H1 (cell line): ENCODE measurements at regions not wholly inside any gene's neighbourhood (a gene's known extent, or its start where the extent isn't known, plus 50 kb on each side); places are given as distances from the start of the nearest gene placed in this dataset.

Experiments used
- CTCF ChIA-PET: fragments of 300-600 bp; sonication (Branson Sonifier 250); formaldehyde crosslinking; loops from one replicate; lab custom pipeline; 2021; ENCODE audit not compliant: partially characterized antibody; lab: Charles Lee
- POLR2A ChIA-PET: fragments of 300-600 bp; sonication (Branson Sonifier 250); formaldehyde crosslinking; loops from one replicate; lab custom pipeline; 2021; ENCODE audit warnings: inconsistent platforms; ENCODE audit not compliant: partially characterized antibody; lab: Charles Lee
- DNase-seq, 2 experiments: peaks; one replicate each; pipeline versions ENCODE4 v3.0.0 to v3.0.0-alpha.2; 2010 to 2022; ENCODE audit warnings: low spot score in 2 of 2, low read depth in 1 of 2, mixed read lengths in 1 of 2
- FAIRE-seq: peaks from 2 replicates; lab custom pipeline; 2011; peaks lifted over from hg19 to GRCh38; lab: Jason Lieb, UNC
- H2AFZ ChIP-seq: 2 replicates; pipeline ENCODE4 v1.8.1; 2012; ENCODE audit warnings: low read length, inconsistent platforms
- H2AK5ac ChIP-seq: 2 replicates; pipeline ENCODE4 v1.6.1; 2013; ENCODE audit warnings: low read depth, low read length
- H2BK120ac ChIP-seq: replicated peaks from 2 replicates; pipeline ENCODE3; 2013; ENCODE audit warnings: low read depth, low read length, inconsistent platforms
- H2BK12ac ChIP-seq: 2 replicates; pipeline ENCODE4 v1.6.1; 2013; ENCODE audit warnings: low read depth, low read length
- H2BK15ac ChIP-seq: 2 replicates; pipeline ENCODE4 v1.6.1; 2013; ENCODE audit warnings: low read length
- H2BK20ac ChIP-seq: 2 replicates; pipeline ENCODE4 v1.6.1; 2013; ENCODE audit warnings: low read length
- H2BK5ac ChIP-seq: 2 replicates; pipeline ENCODE4 v1.6.1; 2013; ENCODE audit warnings: low read depth, low read length
- H3K14ac ChIP-seq: 2 replicates; pipeline ENCODE4 v1.6.1; 2013; ENCODE audit warnings: inconsistent platforms; ENCODE audit not compliant: insufficient read length
- H3K18ac ChIP-seq: 2 replicates; pipeline ENCODE4 v1.6.1; 2013; ENCODE audit warnings: low read length; ENCODE audit errors: extremely low read depth
- H3K23ac ChIP-seq: 2 replicates; pipeline ENCODE4 v1.6.1; 2013; ENCODE audit warnings: inconsistent platforms; ENCODE audit not compliant: insufficient read length
- H3K23me2 ChIP-seq: 2 replicates; pipeline ENCODE4 v1.6.1; 2013; ENCODE audit warnings: low read depth, low read length
- H3K27ac ChIP-seq: 2 replicates; pipeline ENCODE4 v1.6.1; 2011; ENCODE audit warnings: low read depth, low read length, inconsistent platforms
- H3K27me3 ChIP-seq, 4 experiments: replicated peaks in 1 of 4; 1 replicate in 1 of 4; 2 replicates in 3 of 4; pipeline versions ENCODE4 v1.6.1 to v1.8.1; 2011 to 2013; ENCODE audit warnings: low read length in 3 of 4, mild to moderate bottlenecking in 3 of 4, inconsistent platforms in 2 of 4, mixed read lengths in 2 of 4, moderate library complexity in 1 of 4; ENCODE audit not compliant: control insufficient read depth in 3 of 4, insufficient read depth in 3 of 4; ENCODE audit errors: extremely low read depth in 1 of 4
- H3K36me3 ChIP-seq, 4 experiments: 2 replicates each; pipeline versions ENCODE4 v1.6.1 to v1.8.1; 2011 to 2013; ENCODE audit warnings: mild to moderate bottlenecking in 4 of 4, low read length in 3 of 4, moderate library complexity in 2 of 4, control low read depth in 1 of 4, inconsistent platforms in 1 of 4; ENCODE audit not compliant: insufficient read depth in 4 of 4, control insufficient read depth in 2 of 4
- H3K4ac ChIP-seq: replicated peaks from 2 replicates; pipeline ENCODE3; 2013; ENCODE audit warnings: low read length, low read depth, mixed read lengths, inconsistent platforms; ENCODE audit not compliant: insufficient read length
- H3K4me1 ChIP-seq, 4 experiments: replicated peaks in 1 of 4; 1 replicate in 1 of 4; 2 replicates in 3 of 4; pipeline versions ENCODE4 v1.6.1 to v1.8.1; 2011 to 2013; ENCODE audit warnings: low read length in 3 of 4, inconsistent platforms in 2 of 4, mixed read lengths in 1 of 4; ENCODE audit not compliant: insufficient read depth in 4 of 4, control insufficient read depth in 3 of 4
- H3K4me2 ChIP-seq, 2 experiments: 2 replicates each; pipeline versions ENCODE4 v1.6.1 to v1.8.1; 2011 to 2013; ENCODE audit warnings: low read depth in 2 of 2, low read length in 2 of 2, control low read depth in 1 of 2, inconsistent platforms in 1 of 2, mild to moderate bottlenecking in 1 of 2; ENCODE audit not compliant: insufficient read depth in 1 of 2
- H3K4me3 ChIP-seq, 4 experiments: fragments of 200-600, 300-600 bp in 1 of 4; sonication (generic), shearing (Covaris generic), sonication (Bioruptor Twin) in 1 of 4; 2 replicates each; pipeline versions ENCODE4 v1.5.1 to v1.8.1; 2011 to 2016; ENCODE audit warnings: low read length in 4 of 4, low read depth in 3 of 4, control low read depth in 2 of 4, inconsistent platforms in 2 of 4, mild to moderate bottlenecking in 2 of 4, mixed read lengths in 1 of 4, moderate library complexity in 1 of 4; ENCODE audit not compliant: insufficient read depth in 2 of 4; ENCODE audit errors: extremely low read depth in 1 of 4
- H3K56ac ChIP-seq: replicated peaks from 2 replicates; pipeline ENCODE3; 2013; ENCODE audit warnings: low read depth, mild to moderate bottlenecking, mixed read lengths, low read length, inconsistent platforms; ENCODE audit not compliant: insufficient read length
- H3K79me1 ChIP-seq: 2 replicates; pipeline ENCODE4 v1.6.1; 2013; ENCODE audit warnings: low read depth, low read length, control low read depth
- H3K79me2 ChIP-seq, 2 experiments: 2 replicates each; pipeline versions ENCODE4 v1.6.1 to v1.8.1; 2012 to 2013; ENCODE audit warnings: low read length in 2 of 2, mild to moderate bottlenecking in 2 of 2, inconsistent platforms in 1 of 2; ENCODE audit not compliant: insufficient read depth in 2 of 2, control insufficient read depth in 1 of 2
- H3K9ac ChIP-seq, 4 experiments: replicated peaks in 1 of 4; 1 replicate in 1 of 4; 2 replicates in 3 of 4; pipeline versions ENCODE4 v1.6.1 to v1.8.1; 2011 to 2013; ENCODE audit warnings: low read depth in 3 of 4, low read length in 3 of 4, control low read depth in 2 of 4, mild to moderate bottlenecking in 2 of 4, moderate library complexity in 2 of 4, inconsistent platforms in 1 of 4; ENCODE audit errors: extremely low read depth in 1 of 4
- H3K9me3 ChIP-seq, 2 experiments: 2 replicates each; pipeline versions ENCODE4 v1.6.1 to v1.8.1; 2012 to 2013; ENCODE audit warnings: mild to moderate bottlenecking in 2 of 2, moderate library complexity in 2 of 2, control low read depth in 1 of 2, inconsistent platforms in 1 of 2, low read depth in 1 of 2, low read length in 1 of 2, mixed read lengths in 1 of 2; ENCODE audit not compliant: insufficient read depth in 2 of 2
- H4K20me1 ChIP-seq, 2 experiments: replicated peaks in 1 of 2; 2 replicates each; pipeline versions ENCODE3 to v1.8.1; 2011 to 2013; ENCODE audit warnings: inconsistent platforms in 2 of 2, low read length in 2 of 2, mild to moderate bottlenecking in 1 of 2; ENCODE audit not compliant: insufficient read depth in 2 of 2, control insufficient read depth in 1 of 2
- H4K5ac ChIP-seq: 2 replicates; pipeline ENCODE4 v1.6.1; 2013; ENCODE audit warnings: low read length, low read depth, mixed read lengths, inconsistent platforms; ENCODE audit not compliant: insufficient read length
- H4K8ac ChIP-seq: 2 replicates; pipeline ENCODE4 v1.8.0; 2013; ENCODE audit warnings: mild to moderate bottlenecking, moderate library complexity, low read length, inconsistent platforms; ENCODE audit not compliant: insufficient read depth; ENCODE audit errors: extremely low read depth
- H4K91ac ChIP-seq: replicated peaks from 2 replicates; pipeline ENCODE3; 2013; ENCODE audit warnings: low read length, mixed read lengths, inconsistent platforms; ENCODE audit not compliant: insufficient read length
- CBX8 ChIP-seq: fragments of 300-800, 300-1000 bp; sonication (generic); IDR thresholded peaks from 2 replicates; pipeline ENCODE4 v1.7.1; 2016; ENCODE audit warnings: low read depth, low read length, borderline replicate concordance
- EGR1 ChIP-seq: IDR thresholded peaks from 2 replicates; pipeline ENCODE4 v1.6.1; 2011; ENCODE audit warnings: low read depth, low read length, borderline replicate concordance
- HDAC2 ChIP-seq, 2 experiments: fragments of 300-600 bp in 1 of 2; sonication (generic) in 1 of 2; IDR thresholded peaks; 2 replicates each; pipeline ENCODE4 v1.6.1; 2011 to 2012; ENCODE audit warnings: low read depth in 2 of 2, low read length in 2 of 2, mild to moderate bottlenecking in 2 of 2, moderate library complexity in 2 of 2, borderline replicate concordance in 1 of 2, inconsistent platforms in 1 of 2
- SP1 ChIP-seq: IDR thresholded peaks from 2 replicates; pipeline ENCODE4 v1.6.1; 2011; ENCODE audit warnings: low read depth, low read length
- SP4 ChIP-seq: IDR thresholded peaks from 2 replicates; pipeline ENCODE4 v1.6.1; 2012; ENCODE audit warnings: low read length, inconsistent platforms
- SUZ12 ChIP-seq: fragments of 200-600 bp; sonication (generic); IDR thresholded peaks from 2 replicates; pipeline ENCODE4 v1.6.1; 2012; ENCODE audit warnings: mild to moderate bottlenecking, inconsistent platforms, low read length, moderate library complexity, mixed read lengths
- TAF7 ChIP-seq: optimal IDR thresholded peaks from 2 replicates; pipeline ENCODE3; 2011; ENCODE audit warnings: low read depth, mild to moderate bottlenecking, inconsistent platforms, low read length, moderate library complexity, borderline replicate concordance
- TEAD4 ChIP-seq: IDR thresholded peaks from 2 replicates; pipeline ENCODE4 v1.6.1; 2012; ENCODE audit warnings: low read depth, low read length, inconsistent platforms, mixed read lengths
- WGBS, 2 experiments: shearing (Covaris generic) in 1 of 2; methylation state at CpG; one replicate each; pipeline versions ENCODE4 v1.1.6 to v1.1.7; 2013 to 2015; ENCODE audit warnings: low lambda C conversion rate in 2 of 2, mixed read lengths in 2 of 2, inconsistent platforms in 1 of 2, low coverage in 1 of 2, missing lambda C conversion rate in 1 of 2; ENCODE audit not compliant: insufficient replicate concordance in 2 of 2, insufficient coverage in 1 of 2, insufficient read length in 1 of 2; ENCODE audit errors: extremely low coverage in 1 of 2, missing lambda C conversion rate in 1 of 2; 5-methylcytosine and 5-hydroxymethylcytosine counted together
- TF ChIP-seq, protein P1 (sequence below): IDR thresholded peaks from 2 replicates; pipeline ENCODE4 v1.6.1; 2012; ENCODE audit warnings: low read length, inconsistent platforms

DNA sequence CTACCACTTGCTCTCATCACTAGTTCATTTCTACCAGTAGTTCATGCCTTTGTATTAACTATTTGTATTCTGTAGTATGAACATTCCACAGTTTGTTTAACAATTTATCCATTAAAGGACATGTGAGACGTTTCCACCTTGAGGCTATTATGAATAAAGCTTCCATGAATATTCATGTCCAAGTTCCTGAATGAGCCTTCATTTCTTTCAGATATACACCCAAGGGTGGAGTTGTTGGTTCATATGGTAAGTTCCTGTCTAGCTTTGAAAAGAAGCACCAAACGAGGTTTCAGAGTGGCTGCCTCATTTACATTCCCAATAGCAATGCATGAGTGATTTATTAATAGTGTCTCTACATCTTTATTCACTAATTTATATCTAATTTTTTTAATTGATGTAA lies 407.8 kb upstream of the C16orf82 start:
- no peak for FAIRE-seq
- ChIA-PET POLR2A (no interaction called here), CTCF (interaction anchor here (1.4 kb wide), 1 partner anchor 13 kb away, joined by 5 read pairs; no protein-coding TSS in a partner anchor)

More for the DNA sequence above, 407.8 kb upstream of the C16orf82 start:
- 88% methylated on average over 2 of the region's 2 CpGs; no CpG with 5 or more reads in 1 of the 2 experiments for WGBS, 2 experiments
- no peak overlapping the region for H2BK15ac ChIP-seq
- H4K91ac ChIP-seq = no peak overlapping the region
- no peak overlapping the region for H2BK5ac ChIP-seq
- no peak overlapping the region for H3K4me3 ChIP-seq
- H4K8ac ChIP-seq = no peak overlapping the region
- H2BK12ac ChIP-seq = no peak overlapping the region
- peaks cover 0 to 4% of the 10 kb centered on the region in 2 experiments; a peak in 1 of 4 replicates for H3K9me3 ChIP-seq
- H3K36me3 ChIP-seq = no peaks in the 10 kb centered on the region
- no peaks in the 10 kb centered on the region for H3K23me2 ChIP-seq
- no peak overlapping the region for H3K9ac ChIP-seq
- H4K5ac ChIP-seq = no peak overlapping the region
- H3K18ac ChIP-seq = no peak overlapping the region
- H3K27ac ChIP-seq = no peak overlapping the region
- H3K79me2 ChIP-seq = no peaks in the 10 kb centered on the region
- no peak overlapping the region for H2BK20ac ChIP-seq
- H3K4me2 ChIP-seq = no peak overlapping the region
- H3K4me1 ChIP-seq = peaks cover 0 to 3% (median 0%) of the 10 kb centered on the region in 4 experiments; a peak in 1 of 7 replicates
- H2AK5ac ChIP-seq = no peak overlapping the region
- DNase-seq = no peak
- H3K14ac ChIP-seq = no peak overlapping the region
- no peaks in the 10 kb centered on the region for H3K27me3 ChIP-seq
- no peak for TF ChIP-seq SUZ12
- TF ChIP-seq, protein P1, sequence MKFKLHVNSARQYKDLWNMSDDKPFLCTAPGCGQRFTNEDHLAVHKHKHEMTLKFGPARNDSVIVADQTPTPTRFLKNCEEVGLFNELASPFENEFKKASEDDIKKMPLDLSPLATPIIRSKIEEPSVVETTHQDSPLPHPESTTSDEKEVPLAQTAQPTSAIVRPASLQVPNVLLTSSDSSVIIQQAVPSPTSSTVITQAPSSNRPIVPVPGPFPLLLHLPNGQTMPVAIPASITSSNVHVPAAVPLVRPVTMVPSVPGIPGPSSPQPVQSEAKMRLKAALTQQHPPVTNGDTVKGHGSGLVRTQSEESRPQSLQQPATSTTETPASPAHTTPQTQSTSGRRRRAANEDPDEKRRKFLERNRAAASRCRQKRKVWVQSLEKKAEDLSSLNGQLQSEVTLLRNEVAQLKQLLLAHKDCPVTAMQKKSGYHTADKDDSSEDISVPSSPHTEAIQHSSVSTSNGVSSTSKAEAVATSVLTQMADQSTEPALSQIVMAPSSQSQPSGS = no peak
- TF ChIP-seq TAF7 = no peak
- no peak for TF ChIP-seq SP4
- TF ChIP-seq CBX8 = no peak
- no peak for TF ChIP-seq EGR1
- TF ChIP-seq TEAD4 = no peak
- no peak for TF ChIP-seq HDAC2 (IDR thresholded peaks at IDR 0.05; ENCODE audit: borderline replicate concordance in 1 of 2, low read depth in 2 of 2, low read length in 2 of 2)
- TF ChIP-seq SP1 = no peak
- no peaks in the 10 kb centered on the region for H3K79me1 ChIP-seq
- no peak overlapping the region for H3K23ac ChIP-seq
- no peak overlapping the region for H2BK120ac ChIP-seq
- H4K20me1 ChIP-seq = no peaks in the 10 kb centered on the region
- H3K56ac ChIP-seq = no peak overlapping the region
- no peak overlapping the region for H3K4ac ChIP-seq
- H2AFZ ChIP-seq = no peak overlapping the region
